HG03439 (cell line): ENCODE measurements at regions not wholly inside any gene's neighbourhood (a gene's known extent, or its start where the extent isn't known, plus 50 kb on each side); places are given as distances from the start of the nearest gene placed in this dataset.
"Not testable (repeated sequence)": the region's sequence is repeated elsewhere in the genome, so short reads cannot be mapped to it uniquely, and the experiment has no call there.

Experiments
- ATAC-seq: cut with Tn5 transposase; IDR thresholded peaks from one replicate; pipeline ENCODE4 v1.9.1; 2021; ENCODE audit warnings: mild to moderate bottlenecking, moderate library complexity; ENCODE audit not compliant: unreplicated experiment

GRCh38 chr4:74543983-74544382, 99.0 kb downstream of the AREG start:
- ATAC-seq = no peak

- ATAC-seq = no peak
These were observed 99.9 kb downstream of the AREG start for GRCh38 chr4:74544655-74545361.

GRCh38 chr4:74545448-74545847, 100.5 kb downstream of the AREG start:
- ATAC-seq = no peak

GRCh38 chr4:74546057-74546456, 101.1 kb downstream of the AREG start:
- ATAC-seq = no peak

- ATAC-seq = no peak
These were observed 102.1 kb downstream of the AREG start for GRCh38 chr4:74547042-74547441.

- no peak for ATAC-seq
These were observed 103.6 kb downstream of the AREG start for GRCh38 chr4:74548561-74548960.

- ATAC-seq = no peak
These were observed 105.0 kb downstream of the AREG start for GRCh38 chr4:74549936-74550335.

GRCh38 chr4:74555231-74555630, 110.3 kb downstream of the AREG start:
- ATAC-seq = no peak

GRCh38 chr4:74555843-74556242, 110.9 kb downstream of the AREG start:
- no peak for ATAC-seq

GRCh38 chr4:74559853-74560252, 114.9 kb downstream of the AREG start:
- no peak for ATAC-seq

- no peak for ATAC-seq
These were observed 123.0 kb downstream of the AREG start for GRCh38 chr4:74567981-74568380.

GRCh38 chr4:74570095-74570494, 125.2 kb downstream of the AREG start:
- ATAC-seq = no peak

- ATAC-seq = no peak
These were observed 133.4 kb downstream of the AREG start for GRCh38 chr4:74578329-74578728.

GRCh38 chr4:74578865-74579264, 133.9 kb downstream of the AREG start:
- ATAC-seq = not testable (repeated sequence)

- no peak for ATAC-seq
These were observed 138.3 kb downstream of the AREG start for GRCh38 chr4:74583089-74583700.

GRCh38 chr4:74583757-74584156, 138.8 kb downstream of the AREG start:
- no peak for ATAC-seq

GRCh38 chr4:74588350-74588749, 143.4 kb downstream of the AREG start:
- ATAC-seq = no peak

GRCh38 chr4:74590476-74590875, 145.5 kb downstream of the AREG start:
- no peak for ATAC-seq

GRCh38 chr4:74598611-74599325, 153.8 kb downstream of the AREG start:
- ATAC-seq = no peak

GRCh38 chr4:74603186-74603585, 158.2 kb downstream of the AREG start:
- ATAC-seq = no peak

- no peak for ATAC-seq
These were observed 163.4 kb downstream of the AREG start for GRCh38 chr4:74608151-74608949.
